ENCODE measurements at regions not wholly inside any gene's neighbourhood (a gene's known extent, or its start where the extent isn't known, plus 50 kb on each side); places are given as distances from the start of the nearest gene placed in this dataset.

GRCh38 chr13:39960191-39960590 lies 304.7 kb downstream of the COG6 start:
- H3K9me3 ChIP-seq (ENCODE audit: control insufficient read depth, low read depth, low read length): no peaks in the 10 kb centered on the region
- no peaks in the 10 kb centered on the region for H4K20me1 ChIP-seq (ENCODE audit: control insufficient read depth, extremely low read depth, insufficient read depth, low read length)
- DNase-seq (ENCODE audit: low read depth, low spot score): no peak
- dilution Hi-C loops (cut with MboI; ENCODE audit: extremely low pct_ligation_motif_present, low sequenced_read_pairs): no loop called here
- no peak for FAIRE-seq
- H3K27ac ChIP-seq (ENCODE audit: control insufficient read depth, insufficient read depth, low read length): no peak overlapping the region
- H3K36me3 ChIP-seq (ENCODE audit: control insufficient read depth in 2 of 2, extremely low read depth in 1 of 2, insufficient read depth in 2 of 2, low read length in 2 of 2): no peaks in the 10 kb centered on the region
- H2AFZ ChIP-seq (ENCODE audit: control insufficient read depth, low read length): no peak overlapping the region
- H3K9ac ChIP-seq (ENCODE audit: control insufficient read depth, extremely low read depth, insufficient read depth, low read length): no peak overlapping the region
- TF ChIP-seq CTCF (optimal IDR thresholded peaks at IDR 0.05 in 1 of 3, IDR thresholded peaks at IDR 0.05 in 1 of 3, conservative IDR thresholded peaks at IDR 0.05 in 1 of 3; ENCODE audit: extremely low read depth in 1 of 3, insufficient read depth in 2 of 3, low read length in 3 of 3): no peak
- no peaks in the 10 kb centered on the region for H3K79me2 ChIP-seq (ENCODE audit: control insufficient read depth, insufficient read depth, low read length)
- no peak overlapping the region for H3K4me2 ChIP-seq (ENCODE audit: control insufficient read depth, extremely low read depth, insufficient read depth, low read depth, low read length)
- no peaks in the 10 kb centered on the region for H3K9me1 ChIP-seq (ENCODE audit: control insufficient read depth, extremely low read depth, insufficient read depth, low read length)
- H3K4me3 ChIP-seq (ENCODE audit: control insufficient read depth in 2 of 3, extremely low read depth in 1 of 3, insufficient read depth in 2 of 3, low read depth in 1 of 3, low read length in 3 of 3): no peak overlapping the region
- no peaks in the 10 kb centered on the region for H3K27me3 ChIP-seq (ENCODE audit: control insufficient read depth, extremely low read depth, insufficient read depth, low read length)
- no peaks in the 10 kb centered on the region for H3K4me1 ChIP-seq (ENCODE audit: control insufficient read depth, extremely low read depth, insufficient read depth, low read length)

GRCh38 chr13:39961036-39961435 lies 305.6 kb downstream of the COG6 start:
- Histone ChIP-seq H3K9ac (ENCODE audit: control insufficient read depth, extremely low read depth, insufficient read depth, low read length) (no peak overlapping the region), H3K27ac (ENCODE audit: control insufficient read depth, insufficient read depth, low read length) (no peak overlapping the region), H3K36me3 (ENCODE audit: control insufficient read depth in 2 of 2, extremely low read depth in 1 of 2, insufficient read depth in 2 of 2, low read length in 2 of 2) (no peaks in the 10 kb centered on the region), H3K4me1 (ENCODE audit: control insufficient read depth, extremely low read depth, insufficient read depth, low read length) (no peaks in the 10 kb centered on the region), H3K9me3 (ENCODE audit: control insufficient read depth, low read depth, low read length) (no peaks in the 10 kb centered on the region), H3K79me2 (ENCODE audit: control insufficient read depth, insufficient read depth, low read length) (no peaks in the 10 kb centered on the region), H3K9me1 (ENCODE audit: control insufficient read depth, extremely low read depth, insufficient read depth, low read length) (no peaks in the 10 kb centered on the region), H2AFZ (ENCODE audit: control insufficient read depth, low read length) (no peak overlapping the region), H3K4me2 (ENCODE audit: control insufficient read depth, extremely low read depth, insufficient read depth, low read depth, low read length) (no peak overlapping the region), H3K4me3 (ENCODE audit: control insufficient read depth in 2 of 3, extremely low read depth in 1 of 3, insufficient read depth in 2 of 3, low read depth in 1 of 3, low read length in 3 of 3) (no peak overlapping the region), H4K20me1 (ENCODE audit: control insufficient read depth, extremely low read depth, insufficient read depth, low read length) (no peaks in the 10 kb centered on the region), H3K27me3 (ENCODE audit: control insufficient read depth, extremely low read depth, insufficient read depth, low read length) (no peaks in the 10 kb centered on the region)
- dilution Hi-C loops (cut with MboI; ENCODE audit: extremely low pct_ligation_motif_present, low sequenced_read_pairs): no loop called here
- FAIRE-seq: no peak
- TF ChIP-seq EZH2 (IDR thresholded peaks at IDR 0.05; ENCODE audit: low read length) (no peak), CTCF (optimal IDR thresholded peaks at IDR 0.05 in 1 of 3, IDR thresholded peaks at IDR 0.05 in 1 of 3, conservative IDR thresholded peaks at IDR 0.05 in 1 of 3; ENCODE audit: extremely low read depth in 1 of 3, insufficient read depth in 2 of 3, low read length in 3 of 3) (no peak)
- no peak for DNase-seq (ENCODE audit: low read depth, low spot score)

All from keratinocyte (primary cell).